Liver (tissue), 3 donors: ENCODE measurements at regions not wholly inside any gene's neighbourhood (a gene's known extent, or its start where the extent isn't known, plus 50 kb on each side); places are given as distances from the start of the nearest gene placed in this dataset.

Experiments used
- FOXA2 ChIP-seq: IDR thresholded peaks from 2 replicates; pipeline ENCODE4 v1.6.1; 2016; ENCODE audit warnings: antibody characterized with exemption
- GABPA ChIP-seq, 2 donors: IDR thresholded peaks in 1 of 2; conservative IDR thresholded peaks in 1 of 2; 2 replicates each; pipeline ENCODE4 v1.6.1; 2016; ENCODE audit warnings: antibody characterized with exemption in 2 of 2, mild to moderate bottlenecking in 1 of 2, moderate library complexity in 1 of 2
- JUND ChIP-seq, 2 donors: IDR thresholded peaks; 2 replicates each; pipeline ENCODE4 v1.6.1; 2016; ENCODE audit warnings: antibody characterized with exemption in 2 of 2
- NR2F2 ChIP-seq: IDR thresholded peaks from 2 replicates; pipeline ENCODE4 v1.6.1; 2016; ENCODE audit warnings: antibody characterized with exemption
- RAD21 ChIP-seq, 2 donors: IDR thresholded peaks; 2 replicates each; pipeline ENCODE4 v1.6.1; 2016; ENCODE audit warnings: antibody characterized with exemption in 2 of 2, mild to moderate bottlenecking in 2 of 2
- SP1 ChIP-seq: IDR thresholded peaks from 2 replicates; pipeline ENCODE4 v1.6.1; 2018; ENCODE audit warnings: antibody characterized with exemption, mild to moderate bottlenecking
- TAF1 ChIP-seq: conservative IDR thresholded peaks from 2 replicates; pipeline ENCODE4 v1.6.1; 2016; ENCODE audit warnings: antibody characterized with exemption, mild to moderate bottlenecking
- YY1 ChIP-seq: IDR thresholded peaks from 2 replicates; pipeline ENCODE4 v1.6.1; 2016; ENCODE audit warnings: antibody characterized with exemption, mild to moderate bottlenecking
- TF ChIP-seq, protein P1 (sequence below): fragments of 150-350 bp; IDR thresholded peaks from 2 replicates; pipeline ENCODE4 v1.5.1; 2017; ENCODE audit warnings: improper control_type of control experiment, low read depth, low read length; ENCODE audit not compliant: missing input control
- TF ChIP-seq, protein P2 (sequence below): IDR thresholded peaks from 2 replicates; pipeline ENCODE4 v1.6.1; 2016; ENCODE audit warnings: antibody characterized with exemption, mild to moderate bottlenecking
- TF ChIP-seq, protein P3 (sequence below): IDR thresholded peaks from 2 replicates; pipeline ENCODE4 v1.6.1; 2016; ENCODE audit warnings: antibody characterized with exemption
- TF ChIP-seq, protein P4 (sequence below): IDR thresholded peaks from 2 replicates; pipeline ENCODE4 v1.6.1; 2016; ENCODE audit warnings: antibody characterized with exemption
- TF ChIP-seq, protein P5 (sequence below): IDR thresholded peaks from 2 replicates; pipeline ENCODE4 v1.6.1; 2016; ENCODE audit warnings: antibody characterized with exemption
- donor health status: healthy.
- donor health status: healthy.

DNA sequence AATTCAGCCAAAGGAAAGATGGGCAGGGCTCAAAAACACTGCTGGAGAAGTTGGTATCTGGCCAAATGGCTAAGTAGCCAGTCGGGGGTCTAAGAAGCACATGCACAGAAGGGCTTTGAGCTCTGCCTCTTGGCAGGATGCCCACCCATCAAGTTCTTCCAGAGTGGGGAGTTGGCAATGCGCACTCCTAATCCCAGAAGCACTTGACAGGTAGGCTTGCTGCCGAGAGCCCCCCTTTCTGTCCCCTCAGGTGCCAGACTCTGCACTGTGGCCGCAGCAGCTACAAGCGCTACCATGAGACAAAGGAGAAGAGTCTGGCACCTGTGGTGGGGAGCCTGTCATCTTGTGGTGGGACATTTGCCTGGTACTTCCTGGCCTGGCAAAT is 252.9 kb upstream of the SLC24A2 start:
- TF ChIP-seq JUND (IDR thresholded peaks at IDR 0.05) = no peak
- TF ChIP-seq, protein P1, sequence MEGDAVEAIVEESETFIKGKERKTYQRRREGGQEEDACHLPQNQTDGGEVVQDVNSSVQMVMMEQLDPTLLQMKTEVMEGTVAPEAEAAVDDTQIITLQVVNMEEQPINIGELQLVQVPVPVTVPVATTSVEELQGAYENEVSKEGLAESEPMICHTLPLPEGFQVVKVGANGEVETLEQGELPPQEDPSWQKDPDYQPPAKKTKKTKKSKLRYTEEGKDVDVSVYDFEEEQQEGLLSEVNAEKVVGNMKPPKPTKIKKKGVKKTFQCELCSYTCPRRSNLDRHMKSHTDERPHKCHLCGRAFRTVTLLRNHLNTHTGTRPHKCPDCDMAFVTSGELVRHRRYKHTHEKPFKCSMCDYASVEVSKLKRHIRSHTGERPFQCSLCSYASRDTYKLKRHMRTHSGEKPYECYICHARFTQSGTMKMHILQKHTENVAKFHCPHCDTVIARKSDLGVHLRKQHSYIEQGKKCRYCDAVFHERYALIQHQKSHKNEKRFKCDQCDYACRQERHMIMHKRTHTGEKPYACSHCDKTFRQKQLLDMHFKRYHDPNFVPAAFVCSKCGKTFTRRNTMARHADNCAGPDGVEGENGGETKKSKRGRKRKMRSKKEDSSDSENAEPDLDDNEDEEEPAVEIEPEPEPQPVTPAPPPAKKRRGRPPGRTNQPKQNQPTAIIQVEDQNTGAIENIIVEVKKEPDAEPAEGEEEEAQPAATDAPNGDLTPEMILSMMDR = no peak
- TF ChIP-seq, protein P2, sequence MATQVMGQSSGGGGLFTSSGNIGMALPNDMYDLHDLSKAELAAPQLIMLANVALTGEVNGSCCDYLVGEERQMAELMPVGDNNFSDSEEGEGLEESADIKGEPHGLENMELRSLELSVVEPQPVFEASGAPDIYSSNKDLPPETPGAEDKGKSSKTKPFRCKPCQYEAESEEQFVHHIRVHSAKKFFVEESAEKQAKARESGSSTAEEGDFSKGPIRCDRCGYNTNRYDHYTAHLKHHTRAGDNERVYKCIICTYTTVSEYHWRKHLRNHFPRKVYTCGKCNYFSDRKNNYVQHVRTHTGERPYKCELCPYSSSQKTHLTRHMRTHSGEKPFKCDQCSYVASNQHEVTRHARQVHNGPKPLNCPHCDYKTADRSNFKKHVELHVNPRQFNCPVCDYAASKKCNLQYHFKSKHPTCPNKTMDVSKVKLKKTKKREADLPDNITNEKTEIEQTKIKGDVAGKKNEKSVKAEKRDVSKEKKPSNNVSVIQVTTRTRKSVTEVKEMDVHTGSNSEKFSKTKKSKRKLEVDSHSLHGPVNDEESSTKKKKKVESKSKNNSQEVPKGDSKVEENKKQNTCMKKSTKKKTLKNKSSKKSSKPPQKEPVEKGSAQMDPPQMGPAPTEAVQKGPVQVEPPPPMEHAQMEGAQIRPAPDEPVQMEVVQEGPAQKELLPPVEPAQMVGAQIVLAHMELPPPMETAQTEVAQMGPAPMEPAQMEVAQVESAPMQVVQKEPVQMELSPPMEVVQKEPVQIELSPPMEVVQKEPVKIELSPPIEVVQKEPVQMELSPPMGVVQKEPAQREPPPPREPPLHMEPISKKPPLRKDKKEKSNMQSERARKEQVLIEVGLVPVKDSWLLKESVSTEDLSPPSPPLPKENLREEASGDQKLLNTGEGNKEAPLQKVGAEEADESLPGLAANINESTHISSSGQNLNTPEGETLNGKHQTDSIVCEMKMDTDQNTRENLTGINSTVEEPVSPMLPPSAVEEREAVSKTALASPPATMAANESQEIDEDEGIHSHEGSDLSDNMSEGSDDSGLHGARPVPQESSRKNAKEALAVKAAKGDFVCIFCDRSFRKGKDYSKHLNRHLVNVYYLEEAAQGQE = no peak
- no peak for TF ChIP-seq SP1
- TF ChIP-seq GABPA (IDR thresholded peaks at IDR 0.05 in 1 of 2, conservative IDR thresholded peaks at IDR 0.05 in 1 of 2) = no peak
- TF ChIP-seq, protein P3, sequence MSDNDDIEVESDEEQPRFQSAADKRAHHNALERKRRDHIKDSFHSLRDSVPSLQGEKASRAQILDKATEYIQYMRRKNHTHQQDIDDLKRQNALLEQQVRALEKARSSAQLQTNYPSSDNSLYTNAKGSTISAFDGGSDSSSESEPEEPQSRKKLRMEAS = no peak
- no peak for TF ChIP-seq TAF1
- no peak for TF ChIP-seq RAD21 (IDR thresholded peaks at IDR 0.05)
- TF ChIP-seq YY1 = no peak
- TF ChIP-seq, protein P4, sequence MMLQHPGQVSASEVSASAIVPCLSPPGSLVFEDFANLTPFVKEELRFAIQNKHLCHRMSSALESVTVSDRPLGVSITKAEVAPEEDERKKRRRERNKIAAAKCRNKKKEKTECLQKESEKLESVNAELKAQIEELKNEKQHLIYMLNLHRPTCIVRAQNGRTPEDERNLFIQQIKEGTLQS = no peak
- no peak for TF ChIP-seq FOXA2
- no peak for TF ChIP-seq NR2F2
- TF ChIP-seq, protein P5, sequence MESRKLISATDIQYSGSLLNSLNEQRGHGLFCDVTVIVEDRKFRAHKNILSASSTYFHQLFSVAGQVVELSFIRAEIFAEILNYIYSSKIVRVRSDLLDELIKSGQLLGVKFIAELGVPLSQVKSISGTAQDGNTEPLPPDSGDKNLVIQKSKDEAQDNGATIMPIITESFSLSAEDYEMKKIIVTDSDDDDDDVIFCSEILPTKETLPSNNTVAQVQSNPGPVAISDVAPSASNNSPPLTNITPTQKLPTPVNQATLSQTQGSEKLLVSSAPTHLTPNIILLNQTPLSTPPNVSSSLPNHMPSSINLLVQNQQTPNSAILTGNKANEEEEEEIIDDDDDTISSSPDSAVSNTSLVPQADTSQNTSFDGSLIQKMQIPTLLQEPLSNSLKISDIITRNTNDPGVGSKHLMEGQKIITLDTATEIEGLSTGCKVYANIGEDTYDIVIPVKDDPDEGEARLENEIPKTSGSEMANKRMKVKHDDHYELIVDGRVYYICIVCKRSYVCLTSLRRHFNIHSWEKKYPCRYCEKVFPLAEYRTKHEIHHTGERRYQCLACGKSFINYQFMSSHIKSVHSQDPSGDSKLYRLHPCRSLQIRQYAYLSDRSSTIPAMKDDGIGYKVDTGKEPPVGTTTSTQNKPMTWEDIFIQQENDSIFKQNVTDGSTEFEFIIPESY = no peak
